ENCODE measurements at regions not wholly inside any gene's neighbourhood (a gene's known extent, or its start where the extent isn't known, plus 50 kb on each side); places are given as distances from the start of the nearest gene placed in this dataset.

GRCh38 chr2:59654710-59655109, 898.7 kb downstream of the BCL11A start:
- no peak overlapping the region for H3K56ac ChIP-seq (ENCODE audit: low read length)
- H3K4ac ChIP-seq (ENCODE audit: low read depth, low read length), result no peak overlapping the region
- H4K8ac ChIP-seq (ENCODE audit: low read depth, low read length), result no peak overlapping the region
- no peak overlapping the region for H3K27ac ChIP-seq (ENCODE audit: low read depth, low read length)
- no peak overlapping the region for H3K4me2 ChIP-seq (ENCODE audit: low read length)
- H3K18ac ChIP-seq (ENCODE audit: low read length), result no peak overlapping the region
- no peak overlapping the region for H2BK120ac ChIP-seq (ENCODE audit: low read depth, low read length)
- H2AK5ac ChIP-seq (ENCODE audit: low read length), result no peak overlapping the region
- no peaks in the 10 kb centered on the region for H3K79me2 ChIP-seq (ENCODE audit: control insufficient read depth, insufficient read depth, low read length)
- peak; percentile 6 for DNase-seq
- no CpG with 5 or more reads among the region's 4 CpGs for WGBS (ENCODE audit: extremely low coverage, insufficient coverage, low lambda C conversion rate)
- H3K36me3 ChIP-seq (ENCODE audit: control insufficient read depth, insufficient read depth, low read length), result no peaks in the 10 kb centered on the region
- no peak overlapping the region for H3K4me3 ChIP-seq (ENCODE audit: low read length)
- no peaks in the 10 kb centered on the region for H3K4me1 ChIP-seq (ENCODE audit: control insufficient read depth, low read depth, low read length)
- no peak overlapping the region for H2BK15ac ChIP-seq (replicated peaks; ENCODE audit: low read depth)
- no peak overlapping the region for H2BK5ac ChIP-seq (ENCODE audit: low read length)
- no peak overlapping the region for H3K23ac ChIP-seq (ENCODE audit: low read length)
- no peaks in the 10 kb centered on the region for H3K27me3 ChIP-seq (ENCODE audit: insufficient read depth, low read length, poor library complexity)
- H3K9ac ChIP-seq (ENCODE audit: low read length), result no peak overlapping the region
- H4K5ac ChIP-seq (ENCODE audit: low read length), result no peak overlapping the region
- no peaks in the 10 kb centered on the region for H3K79me1 ChIP-seq (ENCODE audit: low read length)

- H3K4ac ChIP-seq (ENCODE audit: low read depth, low read length), result no peak overlapping the region
- no peak overlapping the region for H2AK5ac ChIP-seq (ENCODE audit: low read length)
- no peaks in the 10 kb centered on the region for H3K79me1 ChIP-seq (ENCODE audit: low read length)
- H3K4me2 ChIP-seq (ENCODE audit: low read length), result no peak overlapping the region
- no peaks in the 10 kb centered on the region for H3K79me2 ChIP-seq (ENCODE audit: control insufficient read depth, insufficient read depth, low read length)
- no peak overlapping the region for H2BK15ac ChIP-seq (replicated peaks; ENCODE audit: low read depth)
- no peak overlapping the region for H4K5ac ChIP-seq (ENCODE audit: low read length)
- H4K8ac ChIP-seq (ENCODE audit: low read depth, low read length), result no peak overlapping the region
- no peak overlapping the region for H2BK120ac ChIP-seq (ENCODE audit: low read depth, low read length)
- H3K56ac ChIP-seq (ENCODE audit: low read length), result no peak overlapping the region
- no peak overlapping the region for H3K23ac ChIP-seq (ENCODE audit: low read length)
- no CpG with 5 or more reads among the region's 2 CpGs for WGBS (ENCODE audit: extremely low coverage, insufficient coverage, low lambda C conversion rate)
- no peaks in the 10 kb centered on the region for H3K4me1 ChIP-seq (ENCODE audit: control insufficient read depth, low read depth, low read length)
- no peak overlapping the region for H2BK5ac ChIP-seq (ENCODE audit: low read length)
- H3K27me3 ChIP-seq (ENCODE audit: insufficient read depth, low read length, poor library complexity), result no peaks in the 10 kb centered on the region
- no peak overlapping the region for H3K4me3 ChIP-seq (ENCODE audit: low read length)
- DNase-seq, result no peak
- H3K36me3 ChIP-seq (ENCODE audit: control insufficient read depth, insufficient read depth, low read length), result no peaks in the 10 kb centered on the region
- H3K9ac ChIP-seq (ENCODE audit: low read length), result no peak overlapping the region
- H3K18ac ChIP-seq (ENCODE audit: low read length), result no peak overlapping the region
- H3K27ac ChIP-seq (ENCODE audit: low read depth, low read length), result no peak overlapping the region
Measured at GRCh38 chr2:59653164-59653563, 900.3 kb downstream of the BCL11A start.

- H3K79me2 ChIP-seq (ENCODE audit: control insufficient read depth, insufficient read depth, low read length), result no peaks in the 10 kb centered on the region
- H3K79me1 ChIP-seq (ENCODE audit: low read length), result no peaks in the 10 kb centered on the region
- DNase-seq, result no peak
- no peak overlapping the region for H2BK120ac ChIP-seq (ENCODE audit: low read depth, low read length)
- no CpG with 5 or more reads among the region's 1 CpG for WGBS (ENCODE audit: extremely low coverage, insufficient coverage, low lambda C conversion rate)
- no peak overlapping the region for H2AK5ac ChIP-seq (ENCODE audit: low read length)
- H4K8ac ChIP-seq (ENCODE audit: low read depth, low read length), result no peak overlapping the region
- H3K18ac ChIP-seq (ENCODE audit: low read length), result no peak overlapping the region
- no peak overlapping the region for H2BK5ac ChIP-seq (ENCODE audit: low read length)
- no peak overlapping the region for H3K4me2 ChIP-seq (ENCODE audit: low read length)
- H4K5ac ChIP-seq (ENCODE audit: low read length), result no peak overlapping the region
- H3K9ac ChIP-seq (ENCODE audit: low read length), result no peak overlapping the region
- H3K4ac ChIP-seq (ENCODE audit: low read depth, low read length), result no peak overlapping the region
- no peak overlapping the region for H3K27ac ChIP-seq (ENCODE audit: low read depth, low read length)
- H3K4me1 ChIP-seq (ENCODE audit: control insufficient read depth, low read depth, low read length), result no peaks in the 10 kb centered on the region
- H3K36me3 ChIP-seq (ENCODE audit: control insufficient read depth, insufficient read depth, low read length), result no peaks in the 10 kb centered on the region
- H3K27me3 ChIP-seq (ENCODE audit: insufficient read depth, low read length, poor library complexity), result no peaks in the 10 kb centered on the region
- H2BK15ac ChIP-seq (replicated peaks; ENCODE audit: low read depth), result no peak overlapping the region
- no peak overlapping the region for H3K4me3 ChIP-seq (ENCODE audit: low read length)
- H3K56ac ChIP-seq (ENCODE audit: low read length), result no peak overlapping the region
- H3K23ac ChIP-seq (ENCODE audit: low read length), result no peak overlapping the region
Measured at GRCh38 chr2:59630789-59631188, 922.7 kb downstream of the BCL11A start.

- Histone ChIP-seq H3K27ac (ENCODE audit: low read depth, low read length) (no peak overlapping the region), H3K79me2 (ENCODE audit: control insufficient read depth, insufficient read depth, low read length) (no peaks in the 10 kb centered on the region), H3K4me1 (ENCODE audit: control insufficient read depth, low read depth, low read length) (no peaks in the 10 kb centered on the region), H3K9ac (ENCODE audit: low read length) (no peak overlapping the region), H3K4ac (ENCODE audit: low read depth, low read length) (no peak overlapping the region), H2BK5ac (ENCODE audit: low read length) (no peak overlapping the region), H3K56ac (ENCODE audit: low read length) (no peak overlapping the region), H3K79me1 (ENCODE audit: low read length) (no peaks in the 10 kb centered on the region), H3K18ac (ENCODE audit: low read length) (no peak overlapping the region), H3K23ac (ENCODE audit: low read length) (no peak overlapping the region), H2AK5ac (ENCODE audit: low read length) (no peak overlapping the region), H4K8ac (ENCODE audit: low read depth, low read length) (no peak overlapping the region), H3K4me2 (ENCODE audit: low read length) (no peak overlapping the region), H3K4me3 (ENCODE audit: low read length) (no peak overlapping the region), H3K27me3 (ENCODE audit: insufficient read depth, low read length, poor library complexity) (no peaks in the 10 kb centered on the region), H4K5ac (ENCODE audit: low read length) (no peak overlapping the region), H2BK15ac (replicated peaks; ENCODE audit: low read depth) (no peak overlapping the region), H2BK120ac (ENCODE audit: low read depth, low read length) (no peak overlapping the region), H3K36me3 (ENCODE audit: control insufficient read depth, insufficient read depth, low read length) (no peaks in the 10 kb centered on the region)
- no CpG with 5 or more reads among the region's 1 CpG for WGBS (ENCODE audit: extremely low coverage, insufficient coverage, low lambda C conversion rate)
- DNase-seq, result no peak
Measured at GRCh38 chr2:59627599-59627998, 925.9 kb downstream of the BCL11A start.

GRCh38 chr2:59622599-59623308, 930.7 kb downstream of the BCL11A start:
- Histone ChIP-seq H3K27me3 (ENCODE audit: insufficient read depth, low read length, poor library complexity) (no peaks in the 10 kb centered on the region), H3K4ac (ENCODE audit: low read depth, low read length) (no peak overlapping the region), H2BK15ac (replicated peaks; ENCODE audit: low read depth) (no peak overlapping the region), H2BK5ac (ENCODE audit: low read length) (no peak overlapping the region), H3K79me2 (ENCODE audit: control insufficient read depth, insufficient read depth, low read length) (no peaks in the 10 kb centered on the region), H2AK5ac (ENCODE audit: low read length) (no peak overlapping the region), H3K79me1 (ENCODE audit: low read length) (no peaks in the 10 kb centered on the region), H3K4me2 (ENCODE audit: low read length) (no peak overlapping the region), H4K5ac (ENCODE audit: low read length) (no peak overlapping the region), H2BK120ac (ENCODE audit: low read depth, low read length) (no peak overlapping the region), H3K36me3 (ENCODE audit: control insufficient read depth, insufficient read depth, low read length) (no peaks in the 10 kb centered on the region), H3K4me1 (ENCODE audit: control insufficient read depth, low read depth, low read length) (no peaks in the 10 kb centered on the region), H3K4me3 (ENCODE audit: low read length) (no peak overlapping the region), H3K23ac (ENCODE audit: low read length) (no peak overlapping the region), H3K18ac (ENCODE audit: low read length) (no peak overlapping the region), H3K9ac (ENCODE audit: low read length) (no peak overlapping the region), H3K27ac (ENCODE audit: low read depth, low read length) (no peak overlapping the region), H3K56ac (ENCODE audit: low read length) (no peak overlapping the region), H4K8ac (ENCODE audit: low read depth, low read length) (no peak overlapping the region)
- no peak for DNase-seq

- Histone ChIP-seq H3K56ac (ENCODE audit: low read length) (no peak overlapping the region), H3K4me2 (ENCODE audit: low read length) (no peak overlapping the region), H3K4ac (ENCODE audit: low read depth, low read length) (no peak overlapping the region), H2BK120ac (ENCODE audit: low read depth, low read length) (no peak overlapping the region), H3K4me3 (ENCODE audit: low read length) (no peak overlapping the region), H3K27me3 (ENCODE audit: insufficient read depth, low read length, poor library complexity) (no peaks in the 10 kb centered on the region), H3K23ac (ENCODE audit: low read length) (no peak overlapping the region), H3K18ac (ENCODE audit: low read length) (no peak overlapping the region), H4K5ac (ENCODE audit: low read length) (no peak overlapping the region), H2AK5ac (ENCODE audit: low read length) (no peak overlapping the region), H4K8ac (ENCODE audit: low read depth, low read length) (no peak overlapping the region), H3K9ac (ENCODE audit: low read length) (no peak overlapping the region), H3K79me2 (ENCODE audit: control insufficient read depth, insufficient read depth, low read length) (no peaks in the 10 kb centered on the region), H3K36me3 (ENCODE audit: control insufficient read depth, insufficient read depth, low read length) (no peaks in the 10 kb centered on the region), H2BK5ac (ENCODE audit: low read length) (no peak overlapping the region), H2BK15ac (replicated peaks; ENCODE audit: low read depth) (no peak overlapping the region), H3K79me1 (ENCODE audit: low read length) (no peaks in the 10 kb centered on the region), H3K27ac (ENCODE audit: low read depth, low read length) (no peak overlapping the region), H3K4me1 (ENCODE audit: control insufficient read depth, low read depth, low read length) (no peaks in the 10 kb centered on the region)
- DNase-seq, result no peak
- WGBS (ENCODE audit: extremely low coverage, insufficient coverage, low lambda C conversion rate), result no CpG with 5 or more reads among the region's 1 CpG
Measured at GRCh38 chr2:59604123-59604522, 949.3 kb downstream of the BCL11A start.

All from mesendoderm (in vitro differentiated cells).